ENCODE measurements at regions not wholly inside any gene's neighbourhood (a gene's known extent, or its start where the extent isn't known, plus 50 kb on each side); places are given as distances from the start of the nearest gene placed in this dataset.
"Not testable (repeated sequence)": the region's sequence is repeated elsewhere in the genome, so short reads cannot be mapped to it uniquely, and the experiment has no call there.

DNA sequence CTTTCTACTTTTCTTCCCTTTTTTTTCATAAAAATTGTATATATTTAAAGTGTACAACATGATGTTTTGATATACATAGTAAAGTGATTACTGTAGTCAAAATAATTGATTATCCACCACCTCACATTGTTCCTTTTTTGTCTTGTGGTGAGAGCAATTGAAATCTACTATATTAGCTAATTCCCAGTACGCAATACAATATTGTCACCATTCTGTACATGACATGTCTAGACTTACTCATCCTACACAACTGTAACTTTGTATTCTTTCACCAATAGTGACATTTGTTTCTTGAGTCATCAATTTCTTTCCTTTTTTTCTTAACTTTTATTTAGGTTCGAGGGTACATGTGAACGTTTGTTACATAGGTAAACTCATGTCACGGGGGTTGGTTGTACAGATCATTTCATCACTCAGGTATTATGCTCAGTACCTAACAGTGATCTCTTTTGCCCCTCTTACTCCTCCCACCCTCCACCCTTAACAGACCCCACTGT is 265.2 kb downstream of the KCNRG start:
- no peak for DNase-seq

DNA sequence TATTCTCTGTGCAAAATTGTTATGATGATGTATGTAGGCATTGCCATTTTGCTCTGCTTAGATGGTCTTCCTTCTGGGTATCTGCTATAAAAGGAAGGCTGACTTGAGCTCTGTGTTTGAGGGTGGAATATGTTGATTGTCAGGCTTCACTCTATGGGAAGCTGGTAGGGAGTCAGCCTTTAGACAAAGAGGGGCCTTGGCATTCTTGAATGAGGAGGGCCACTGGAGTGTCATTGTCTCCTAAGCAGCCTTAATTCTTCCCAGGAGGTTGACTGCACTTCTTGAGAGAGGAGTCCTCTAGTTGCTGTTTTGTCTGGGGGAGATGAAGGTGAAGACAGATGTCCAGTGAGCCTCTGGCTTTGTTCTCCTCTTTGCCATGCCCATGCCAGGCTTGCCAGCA is 266.8 kb downstream of the KCNRG start:
- no peak for DNase-seq

DNA sequence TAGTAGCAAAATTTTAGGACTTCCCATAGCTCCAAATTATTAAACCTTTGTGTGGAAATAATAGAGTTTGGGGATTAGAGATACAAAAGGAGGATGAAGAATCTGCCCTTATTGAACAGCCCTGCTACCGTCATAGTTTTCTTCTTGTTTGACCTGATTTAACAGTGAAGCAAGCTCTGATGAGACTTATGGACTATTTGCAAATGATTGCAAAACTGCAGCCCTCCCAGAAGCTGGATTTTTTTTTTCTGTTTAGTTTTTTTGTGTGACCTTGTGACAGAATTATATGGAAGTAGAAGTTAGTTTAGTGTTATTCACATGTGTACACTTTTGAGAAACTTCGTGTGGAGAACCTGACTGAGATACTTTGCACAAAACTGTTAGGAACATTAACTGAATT is 267.8 kb downstream of the KCNRG start:
- no peak for DNase-seq

DNA sequence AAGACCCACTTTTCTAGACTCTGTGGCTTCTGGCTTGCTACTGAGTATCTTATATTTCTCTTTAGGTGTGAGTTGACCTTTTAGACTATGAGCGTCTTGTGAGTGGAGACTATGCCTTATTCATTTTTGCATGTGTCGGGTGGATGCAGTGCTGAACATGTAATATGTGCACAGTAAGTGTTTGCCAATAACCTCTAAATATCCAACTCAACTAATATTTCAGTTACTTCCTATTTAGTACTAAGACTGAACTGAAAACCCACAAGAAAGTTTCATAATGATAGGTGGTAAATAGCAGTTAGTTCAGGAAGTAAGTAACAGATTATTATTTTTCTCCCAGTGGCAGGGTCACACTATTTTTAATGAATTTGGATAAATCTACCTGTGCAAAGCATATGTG is 269.3 kb downstream of the KCNRG start:
- DNase-seq = no peak

DNA sequence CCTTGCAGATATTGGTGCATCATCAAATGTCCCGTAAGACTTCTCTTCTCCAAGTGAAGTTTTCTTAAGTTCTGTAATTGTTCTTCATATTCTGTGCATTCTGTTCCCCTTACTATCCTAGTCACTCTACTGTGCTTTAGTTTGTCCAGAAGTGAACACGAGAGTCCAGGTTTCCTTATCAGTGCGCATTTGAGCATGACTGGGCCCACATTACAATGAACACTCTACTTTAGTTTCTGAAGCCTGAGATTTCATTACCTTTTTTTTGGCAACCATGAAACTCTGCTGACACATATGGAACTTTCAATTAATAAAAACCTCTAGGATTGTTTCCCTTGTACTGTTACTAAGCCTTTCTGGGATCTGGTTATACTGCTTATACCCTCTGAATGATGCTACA is 270.0 kb downstream of the KCNRG start:
- no peak for DNase-seq

DNA sequence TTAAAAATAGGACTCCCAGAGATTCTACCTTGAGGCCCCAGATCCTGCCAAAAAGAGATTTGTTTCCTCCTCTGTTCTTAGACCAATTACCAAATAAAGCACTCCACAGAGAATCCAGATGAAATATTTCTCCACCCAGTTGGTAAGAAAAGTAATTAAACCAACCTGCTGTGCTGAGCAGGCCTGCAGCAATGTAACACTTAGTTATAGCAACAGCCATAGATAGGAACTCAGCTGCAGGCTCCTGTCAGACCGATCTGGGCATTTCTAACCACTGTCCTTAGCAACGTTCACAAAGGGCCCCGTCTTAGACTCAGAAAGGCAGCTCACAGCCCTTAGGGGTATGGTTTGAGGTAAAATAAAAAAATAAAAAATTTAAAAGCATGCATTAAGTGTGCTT is 271.1 kb downstream of the KCNRG start:
- DNase-seq = no peak

DNA sequence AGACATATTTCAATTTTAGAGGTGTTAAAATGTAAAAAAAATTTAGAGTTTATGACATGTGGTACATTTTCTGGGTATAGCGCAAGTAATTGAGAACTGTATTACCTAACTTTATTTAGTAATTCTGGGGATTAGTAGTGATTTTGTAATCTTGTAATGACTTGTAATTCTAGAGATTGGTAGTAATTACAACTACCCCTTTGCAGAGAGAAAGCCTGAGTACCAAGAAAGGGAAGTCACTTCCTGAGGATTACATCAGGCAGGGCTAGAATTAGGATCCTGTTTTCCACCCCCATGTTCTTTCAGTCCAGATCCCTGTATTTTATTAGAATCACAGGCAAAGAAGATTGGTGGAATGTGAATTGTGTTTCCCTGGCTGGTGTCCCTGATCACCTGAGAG is 274.9 kb downstream of the KCNRG start:
- no peak for DNase-seq

DNA sequence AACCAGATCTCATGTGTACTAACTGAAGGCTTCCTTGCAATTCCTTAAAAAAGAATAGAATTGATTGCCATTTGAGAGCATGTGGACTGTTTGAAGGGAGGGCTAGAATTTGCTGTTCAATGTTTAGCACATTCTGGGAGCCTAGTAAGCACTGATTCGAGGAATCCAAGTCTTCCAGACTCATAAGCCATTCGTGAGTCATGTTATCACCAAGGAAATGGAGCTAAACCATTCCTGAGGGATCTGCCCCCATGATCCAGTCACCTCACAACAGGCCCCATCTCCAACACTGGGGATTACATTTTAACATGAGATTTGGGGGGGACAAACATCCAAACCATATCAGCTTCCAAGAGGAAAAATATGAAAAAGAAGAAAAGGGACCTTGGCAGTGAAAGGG is 276.4 kb downstream of the KCNRG start:
- no peak for DNase-seq

DNA sequence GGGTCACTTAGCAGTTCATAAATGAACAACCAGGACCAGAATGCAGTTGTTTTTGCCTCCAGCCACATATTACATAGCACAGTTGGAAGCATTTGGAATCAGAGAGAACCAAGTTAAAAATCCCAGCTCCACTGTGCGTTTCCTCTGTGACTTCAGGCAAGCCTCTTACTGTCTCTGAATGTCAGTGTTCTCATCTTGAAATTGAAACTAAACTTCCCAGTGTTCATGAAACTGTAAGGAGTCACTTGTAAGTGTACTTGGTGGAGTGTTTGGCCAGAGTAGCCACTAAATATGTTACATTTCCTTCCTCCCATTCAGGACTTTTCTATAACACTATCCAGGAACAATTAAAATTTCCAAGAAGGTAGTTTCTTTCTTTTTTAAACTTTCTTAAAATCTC is 276.8 kb downstream of the KCNRG start:
- no peak for DNase-seq

DNA sequence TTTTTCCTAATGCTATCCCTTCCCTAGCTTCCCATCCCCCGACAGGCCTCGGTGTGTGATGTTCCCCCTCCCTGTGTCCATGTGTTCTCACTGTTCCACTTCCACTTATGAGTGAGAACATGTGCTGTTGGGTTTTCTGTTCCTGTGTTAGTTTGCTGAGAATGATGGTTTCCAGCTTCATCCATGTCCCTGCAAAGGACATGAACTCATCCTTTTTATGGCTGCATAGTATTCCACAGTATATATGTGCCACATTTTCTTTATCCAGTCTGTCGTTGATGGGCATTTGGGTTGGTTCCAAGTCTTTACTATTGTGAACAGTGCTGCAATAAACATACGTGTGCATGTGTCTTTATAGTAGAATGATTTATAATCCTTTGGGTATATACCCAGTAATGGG is 279.2 kb downstream of the KCNRG start:
- not testable (repeated sequence) for DNase-seq

DNA sequence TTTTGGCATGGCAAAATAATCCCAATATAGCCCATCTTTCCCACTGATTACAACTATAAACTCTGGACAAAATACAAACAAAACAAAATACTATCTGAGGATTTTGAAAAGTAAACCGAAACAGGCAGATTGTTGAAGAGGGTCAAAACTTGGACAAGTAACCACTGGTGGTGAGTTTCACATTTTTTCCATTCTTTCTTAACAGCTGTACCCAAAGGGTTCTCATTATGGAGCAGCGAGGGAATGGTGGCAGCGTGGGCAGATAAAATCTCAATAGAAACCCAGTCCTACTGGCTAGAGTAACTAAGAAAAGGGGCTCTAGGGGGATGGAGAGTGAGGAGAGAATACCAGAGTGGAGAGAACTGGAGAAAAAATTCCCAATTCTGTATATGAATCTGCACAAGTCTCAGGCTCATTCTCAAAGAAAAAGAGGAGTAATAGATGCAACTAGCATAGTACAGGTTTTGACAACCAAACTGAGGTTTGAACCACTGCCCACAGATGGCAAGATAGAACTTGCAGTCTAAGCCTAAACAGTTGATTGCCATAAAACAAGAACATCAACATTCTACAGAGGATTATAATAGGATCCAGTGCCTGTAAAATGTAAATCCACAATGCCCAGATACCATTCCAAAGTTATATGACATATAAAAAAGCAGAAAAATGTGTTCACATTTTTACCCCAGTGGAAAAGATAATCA is 284.5 kb downstream of the KCNRG start:
- DNase-seq = no peak

DNA sequence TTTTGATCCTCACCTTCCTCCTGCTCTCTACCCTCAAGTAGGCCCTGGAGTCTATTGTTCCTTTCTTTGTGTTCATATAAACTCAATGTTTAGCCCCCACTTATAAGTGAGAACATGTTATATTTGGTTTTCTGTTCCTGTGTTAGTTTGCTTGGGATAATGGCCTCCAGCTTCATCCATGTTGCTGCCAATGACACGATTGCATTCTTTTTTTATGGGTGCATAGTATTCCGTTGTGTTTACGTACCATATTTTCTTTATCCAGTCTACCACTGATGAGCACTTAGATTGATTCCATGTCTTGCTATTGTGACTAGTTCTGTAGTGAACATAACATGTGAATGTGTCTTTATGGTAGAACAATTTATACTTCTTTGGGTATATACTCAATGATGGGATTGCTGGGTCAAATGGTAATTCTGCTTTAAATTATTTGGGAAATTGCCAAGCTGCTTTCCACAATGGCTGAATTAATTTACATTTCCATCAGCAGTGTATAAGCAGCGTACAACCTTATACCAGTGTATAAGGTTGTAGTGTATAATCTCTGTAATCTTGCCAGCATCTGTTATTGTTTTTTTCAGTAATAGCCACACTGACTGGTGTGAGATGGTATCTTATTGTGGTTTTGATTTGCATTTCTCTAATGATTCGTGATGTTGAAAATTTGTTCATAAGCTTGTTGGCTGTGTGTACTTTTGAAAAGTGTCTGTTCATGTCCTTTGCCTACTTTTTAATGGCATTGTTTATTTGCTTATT is 288.9 kb downstream of the KCNRG start:
- no peak for DNase-seq

DNA sequence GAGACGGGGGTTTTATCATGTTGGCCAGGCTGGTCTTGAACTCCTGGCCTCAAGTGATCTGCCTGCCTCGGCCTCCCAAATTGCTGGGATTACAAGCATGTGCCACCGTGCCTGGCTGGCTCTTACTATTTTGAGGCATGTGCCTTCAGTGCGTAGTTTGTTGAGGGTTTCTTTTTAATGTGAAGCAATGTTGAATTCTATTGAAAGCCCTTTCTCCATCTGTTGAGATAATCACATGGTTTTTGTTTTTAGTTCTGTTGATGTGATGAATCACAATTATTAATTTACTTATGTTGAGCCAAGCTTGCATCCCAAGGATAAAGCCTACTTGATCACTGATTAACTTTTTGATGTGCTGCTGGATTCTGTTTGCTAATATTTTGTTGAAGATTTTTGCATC is 290.9 kb downstream of the KCNRG start:
- DNase-seq = no peak

DNA sequence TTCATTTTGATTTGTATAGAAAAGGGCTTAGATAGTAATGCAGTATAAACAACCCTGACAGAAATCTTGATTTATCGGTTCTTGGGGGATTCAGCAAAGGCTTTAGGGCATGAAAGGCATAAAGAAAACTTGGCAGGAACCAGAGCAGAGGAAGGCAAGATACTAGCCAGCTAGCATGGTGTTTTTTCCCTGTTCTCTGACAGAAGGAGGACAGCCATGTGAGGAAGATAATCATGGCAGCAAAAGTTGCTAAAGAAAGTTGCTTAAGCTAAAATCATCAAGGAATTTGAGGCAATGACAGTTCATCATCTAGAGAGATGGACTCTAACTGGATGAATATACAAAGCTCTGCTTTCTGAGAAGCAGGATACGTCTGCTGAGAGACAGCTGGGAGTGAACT is 294.1 kb downstream of the KCNRG start:
- DNase-seq = no peak

DNA sequence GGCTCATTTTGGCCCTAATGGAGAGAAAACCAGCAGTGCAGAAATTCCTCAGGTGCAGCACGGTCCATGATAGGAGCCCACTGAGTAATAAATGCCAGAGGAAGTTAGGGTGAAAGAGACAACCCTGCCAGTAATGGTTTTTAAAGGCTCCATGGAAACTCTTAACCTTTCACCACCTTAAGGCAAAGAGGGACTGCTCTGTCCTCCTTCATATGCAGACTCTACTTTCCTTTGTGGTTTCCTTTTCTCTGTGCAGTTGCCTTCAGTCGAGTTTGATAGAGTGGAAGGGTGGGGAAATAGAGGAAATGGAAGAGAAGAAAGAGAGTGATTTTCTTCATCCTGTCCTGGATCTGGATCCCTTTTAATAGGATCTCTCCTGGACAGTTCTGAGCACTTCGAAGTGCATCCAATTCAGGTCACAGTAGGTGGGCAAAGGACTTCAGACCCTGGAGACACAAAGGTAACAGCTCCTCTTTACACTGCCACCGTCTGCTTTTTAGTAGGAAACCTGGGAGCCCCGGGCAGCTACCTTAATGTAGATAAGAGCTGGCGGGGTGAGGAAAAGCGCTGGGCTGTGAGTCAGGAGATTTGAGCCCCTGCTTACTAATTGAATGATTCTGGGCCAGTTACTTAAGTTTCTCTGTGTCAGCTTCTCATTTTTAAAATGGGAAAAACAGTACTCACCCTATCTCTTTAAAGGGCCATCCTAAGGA is 294.8 kb downstream of the KCNRG start:
- no peak for DNase-seq

DNA sequence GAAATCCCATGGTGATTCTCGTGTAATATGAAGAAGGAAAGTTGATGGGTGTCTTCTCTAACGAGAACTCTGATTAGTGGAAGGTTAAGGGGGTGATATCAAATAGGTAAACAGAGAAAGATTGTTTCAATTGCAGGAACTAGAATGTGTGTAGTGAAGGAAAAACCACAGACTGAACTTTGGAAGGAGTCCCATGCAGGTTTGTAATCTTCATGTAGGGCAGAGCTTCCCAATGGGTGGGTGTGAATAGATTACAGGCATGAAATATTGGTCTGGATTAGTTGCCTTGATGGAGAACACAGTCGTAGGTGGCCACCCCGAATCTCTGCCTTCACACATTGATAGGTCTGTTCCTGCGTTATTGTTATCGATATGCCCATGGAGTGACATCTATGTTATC is 295.5 kb downstream of the KCNRG start:
- DNase-seq = no peak

DNA sequence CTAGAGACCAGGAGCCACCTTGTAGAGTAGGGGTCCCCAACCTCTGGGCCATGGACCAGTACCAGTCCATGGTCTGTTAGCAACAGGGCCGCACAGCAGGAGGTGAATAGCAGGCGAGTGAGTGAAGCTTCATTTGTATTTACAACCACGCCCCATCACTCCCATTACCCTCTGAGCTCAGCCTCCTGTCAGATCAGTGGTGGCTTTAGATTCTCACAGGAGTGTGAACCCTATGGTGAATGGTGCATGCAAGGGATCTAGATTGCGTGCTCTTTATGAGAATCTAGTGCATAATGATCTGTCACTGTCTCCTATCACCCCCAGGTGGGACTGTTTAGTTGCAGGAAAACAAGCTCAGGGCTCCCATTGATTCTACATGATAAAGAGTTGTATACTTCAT is 303.6 kb downstream of the KCNRG start:
- no peak for DNase-seq

DNA sequence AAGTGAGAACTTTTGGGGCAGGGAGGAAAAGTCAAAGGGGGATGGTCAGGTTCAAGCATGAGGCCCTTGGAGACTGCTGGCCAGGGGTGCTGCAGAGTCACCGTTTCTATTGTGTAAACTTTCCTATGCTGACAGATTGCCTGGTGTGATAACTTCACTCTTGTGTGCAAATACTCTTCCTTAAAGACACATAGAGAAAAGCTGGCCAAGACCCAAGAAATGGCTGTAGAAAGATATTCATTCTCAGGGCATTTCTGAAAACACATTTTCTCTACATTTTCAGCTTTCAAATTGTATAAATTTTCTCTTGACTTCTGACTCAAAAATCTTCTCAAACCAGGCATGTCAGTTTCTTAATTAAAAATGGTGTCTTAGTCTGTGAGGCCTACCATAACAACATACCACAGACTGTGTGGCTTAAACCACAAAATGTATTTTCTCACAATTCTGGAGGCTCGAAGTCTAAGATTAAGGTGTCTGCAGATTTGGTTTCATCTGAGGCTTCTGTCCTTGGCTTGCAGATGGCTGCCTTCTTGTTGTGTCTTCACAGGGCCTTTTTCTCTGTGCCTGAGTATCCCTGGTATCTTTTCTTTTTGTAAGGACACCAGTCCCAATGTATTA is 304.5 kb downstream of the KCNRG start:
- DNase-seq = no peak

DNA sequence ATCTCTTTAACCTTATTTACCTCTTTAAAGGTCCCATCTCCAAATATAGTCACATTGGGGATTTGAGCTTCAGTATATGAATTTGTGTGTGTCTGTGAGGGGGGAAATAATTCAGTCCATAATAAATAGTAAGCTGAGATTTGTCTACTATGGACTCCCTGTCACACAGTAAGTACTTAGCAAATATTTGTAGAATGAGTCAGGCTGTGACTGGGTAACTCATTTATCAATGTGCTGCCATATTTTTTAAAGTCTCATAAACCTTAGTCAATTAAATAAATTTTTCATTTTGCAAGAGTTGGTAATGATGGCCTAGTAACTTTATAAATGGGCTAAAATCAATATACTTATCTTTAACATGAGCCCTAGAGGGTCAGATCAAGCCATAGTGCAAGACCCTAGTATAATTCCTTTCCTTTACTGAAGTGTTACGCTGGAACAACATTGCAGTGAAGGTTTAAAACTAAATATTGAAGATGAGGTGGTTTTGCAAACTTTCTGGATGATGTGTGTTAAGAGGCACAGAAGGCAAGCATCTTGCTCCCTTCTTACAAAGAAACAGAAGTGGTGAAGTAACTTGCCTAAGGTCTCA is 305.1 kb downstream of the KCNRG start:
- DNase-seq = no peak

DNA sequence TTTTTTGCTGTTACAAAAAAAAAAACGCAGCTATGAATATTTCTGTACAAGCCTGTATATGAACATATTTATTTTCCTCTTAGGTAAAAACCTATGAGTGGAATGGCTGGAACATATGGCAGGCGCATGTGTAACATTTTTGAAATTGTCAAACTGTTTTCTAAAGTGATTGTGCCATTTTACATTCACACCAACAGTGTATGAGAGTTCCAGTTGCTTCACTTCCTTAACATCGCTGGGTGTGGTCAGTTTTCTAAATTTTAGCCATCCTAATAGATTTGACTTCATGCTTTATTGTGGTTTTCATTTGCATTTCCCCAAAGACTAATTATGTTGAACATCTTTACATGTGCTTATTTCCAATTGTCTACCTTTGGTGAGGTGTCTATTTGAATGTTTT is 306.8 kb downstream of the KCNRG start:
- DNase-seq = no peak

DNA sequence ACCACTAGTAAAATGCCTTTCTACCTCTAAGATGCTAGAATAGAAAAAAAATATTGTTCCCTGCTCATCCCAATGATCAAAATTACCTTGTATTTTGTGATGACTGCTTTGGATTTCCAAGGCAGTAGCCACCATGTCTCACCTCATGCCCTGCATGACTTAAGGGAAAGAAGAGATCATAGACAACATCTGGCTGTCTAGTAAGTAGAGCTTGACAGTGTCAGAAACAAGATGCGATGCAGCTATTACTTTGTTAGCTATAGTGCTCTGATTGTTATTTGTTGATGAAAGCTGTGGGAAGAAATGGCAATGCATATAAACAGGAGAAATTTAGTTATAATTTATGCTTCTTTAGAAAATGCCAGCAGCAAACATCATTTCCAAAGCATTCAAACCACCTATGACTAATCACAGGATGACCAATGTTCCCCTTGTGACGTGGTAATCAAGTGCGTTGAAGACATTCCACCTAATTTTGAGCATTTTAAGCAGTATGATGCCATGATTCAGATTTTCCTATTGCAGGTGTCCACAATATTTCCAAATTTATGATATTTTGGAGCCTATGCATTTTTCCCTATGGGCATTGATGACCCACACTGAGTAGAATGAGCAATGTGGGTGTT is 308.3 kb downstream of the KCNRG start:
- DNase-seq = no peak

DNA sequence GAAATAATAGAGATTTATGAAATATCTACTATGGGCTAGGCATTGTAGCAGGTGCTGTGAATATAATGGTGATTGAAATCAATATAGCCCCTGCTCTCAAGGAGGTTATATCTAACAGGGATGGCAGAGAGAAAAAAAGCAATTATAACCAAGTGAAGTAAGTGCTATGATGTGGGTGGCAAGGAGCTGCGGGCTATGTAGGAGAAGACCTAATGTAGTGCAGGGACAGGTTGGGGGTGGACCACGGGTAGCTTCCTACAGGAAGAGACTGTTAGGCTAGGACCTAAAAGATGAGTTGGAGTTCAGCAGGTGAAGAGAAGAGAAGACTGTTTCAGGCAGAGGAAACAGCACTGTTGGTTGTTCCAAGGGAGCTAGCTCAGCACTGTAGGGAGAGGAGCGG is 311.0 kb downstream of the KCNRG start:
- no peak for DNase-seq

DNA sequence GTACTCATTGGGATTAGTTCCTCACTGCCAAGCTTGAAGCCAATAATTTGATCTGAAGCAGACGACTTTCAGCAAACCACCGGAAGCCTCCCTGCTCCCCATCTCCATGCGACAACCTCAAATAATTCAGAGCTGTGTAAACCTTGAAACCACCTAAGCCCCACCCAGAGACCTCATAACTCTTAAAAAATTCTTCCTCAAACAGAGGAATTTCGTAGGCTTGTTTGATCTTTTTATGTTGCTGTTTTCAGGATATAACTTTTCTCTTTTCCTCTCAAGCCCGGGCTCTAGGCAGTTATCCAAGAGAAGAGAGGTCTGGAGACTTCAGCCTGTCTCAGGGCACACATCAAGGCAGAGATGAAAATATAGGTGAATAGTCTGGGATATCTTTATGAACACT is 311.6 kb downstream of the KCNRG start:
- DNase-seq = no peak

Measured in activated CD4-positive, alpha-beta T cell treated with anti-CD3 and anti-CD28 coated beads, Interleukin-2, amount 50 U/mL, for 4 hours (primary cell).